Thyroid gland (tissue), 4 donors: ENCODE measurements at regions not wholly inside any gene's neighbourhood (a gene's known extent, or its start where the extent isn't known, plus 50 kb on each side); places are given as distances from the start of the nearest gene placed in this dataset.

Experiments used
- DNase-seq, 2 donors: peaks; one replicate each; pipeline ENCODE4 v3.0.0-alpha.2; 2019
- H3K27ac ChIP-seq, 3 donors: fragments of 200-600 bp; sonication (generic); 1 replicate in 2 of 3; 2 replicates in 1 of 3; pipeline ENCODE4 v1.5.1; 2016 to 2019; ENCODE audit warnings: mild to moderate bottlenecking in 1 of 3, moderate library complexity in 1 of 3
- H3K27me3 ChIP-seq: fragments of 200-600 bp; sonication (generic); one replicate; pipeline ENCODE4 v1.5.1; 2019
- H3K36me3 ChIP-seq, 2 donors: fragments of 200-600 bp; sonication (generic); one replicate each; pipeline ENCODE4 v1.5.1; 2016 to 2019
- H3K4me1 ChIP-seq, 2 donors: fragments of 200-600 bp; sonication (generic); one replicate each; pipeline ENCODE4 v1.5.1; 2017 to 2019
- H3K4me3 ChIP-seq, 3 donors: fragments of 200-600 bp; sonication (generic); replicated peaks in 1 of 3; 1 replicate in 2 of 3; 2 replicates in 1 of 3; pipeline ENCODE4 v1.5.1; 2016; ENCODE audit warnings: mild to moderate bottlenecking in 1 of 3
- H3K9me3 ChIP-seq: fragments of 200-600 bp; sonication (generic); one replicate; pipeline ENCODE4 v1.5.1; 2017
- POLR2A ChIP-seq, 2 donors: fragments of 450-650 bp; IDR thresholded peaks; one replicate each; pipeline ENCODE4 v1.6.1; 2017; ENCODE audit warnings: antibody characterized with exemption in 2 of 2, mild to moderate bottlenecking in 2 of 2, moderate library complexity in 1 of 2
- WGBS, 2 donors: methylation state at CpG; one replicate each; pipeline ENCODE4 v1.1.5; 2017; 5-methylcytosine and 5-hydroxymethylcytosine counted together
- intact Hi-C: fragments of 100-400 bp; cut with DNase I; formaldehyde crosslinking; loops from one replicate; pipeline ENCODE4 v1.15.1; 2023
- TF ChIP-seq, protein P1 (sequence below), 6 experiments: fragments of 200-600 bp in 3 of 6; fragments of 450-650 bp in 3 of 6; sonication (generic) in 3 of 6; IDR thresholded peaks; one replicate each; pipeline ENCODE4 v1.5.1; 2016 to 2019; ENCODE audit warnings: antibody characterized with exemption in 6 of 6, mild to moderate bottlenecking in 2 of 6, inconsistent platforms in 1 of 6, moderate library complexity in 1 of 6

DNA sequence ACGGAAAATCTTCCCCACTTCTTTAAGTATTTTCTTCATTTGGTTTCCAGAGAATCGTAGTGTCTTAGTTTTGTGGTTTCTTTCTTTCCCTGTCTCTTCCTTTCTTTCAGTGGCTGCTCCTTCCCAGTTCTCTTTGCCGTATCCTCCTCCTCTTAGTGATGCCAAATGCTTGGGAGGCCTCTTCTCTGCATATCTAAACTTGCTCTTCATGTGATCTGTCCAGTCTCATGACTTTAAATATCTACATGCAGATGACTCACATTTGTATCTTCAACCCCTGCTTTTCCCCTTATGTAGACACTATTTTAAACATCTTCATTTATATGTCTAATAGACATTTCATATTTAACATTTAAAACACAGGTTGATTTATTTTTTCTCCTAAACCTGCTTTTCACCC is 149.2 kb downstream of the PTCSC3 start:
- Histone ChIP-seq H3K9me3 (no peaks in the 10 kb centered on the region), H3K27ac (no peak overlapping the region), H3K4me3 (no peak overlapping the region), H3K36me3 (no peaks in the 10 kb centered on the region), H3K4me1 (no peaks in the 10 kb centered on the region), H3K27me3 (no peaks in the 10 kb centered on the region)
- intact Hi-C loops, result no loop called here
- DNase-seq, result no peak
- 88 to 90% methylated on average over 3 of the region's 3 CpGs for WGBS, 2 donors
- TF ChIP-seq, protein P1, sequence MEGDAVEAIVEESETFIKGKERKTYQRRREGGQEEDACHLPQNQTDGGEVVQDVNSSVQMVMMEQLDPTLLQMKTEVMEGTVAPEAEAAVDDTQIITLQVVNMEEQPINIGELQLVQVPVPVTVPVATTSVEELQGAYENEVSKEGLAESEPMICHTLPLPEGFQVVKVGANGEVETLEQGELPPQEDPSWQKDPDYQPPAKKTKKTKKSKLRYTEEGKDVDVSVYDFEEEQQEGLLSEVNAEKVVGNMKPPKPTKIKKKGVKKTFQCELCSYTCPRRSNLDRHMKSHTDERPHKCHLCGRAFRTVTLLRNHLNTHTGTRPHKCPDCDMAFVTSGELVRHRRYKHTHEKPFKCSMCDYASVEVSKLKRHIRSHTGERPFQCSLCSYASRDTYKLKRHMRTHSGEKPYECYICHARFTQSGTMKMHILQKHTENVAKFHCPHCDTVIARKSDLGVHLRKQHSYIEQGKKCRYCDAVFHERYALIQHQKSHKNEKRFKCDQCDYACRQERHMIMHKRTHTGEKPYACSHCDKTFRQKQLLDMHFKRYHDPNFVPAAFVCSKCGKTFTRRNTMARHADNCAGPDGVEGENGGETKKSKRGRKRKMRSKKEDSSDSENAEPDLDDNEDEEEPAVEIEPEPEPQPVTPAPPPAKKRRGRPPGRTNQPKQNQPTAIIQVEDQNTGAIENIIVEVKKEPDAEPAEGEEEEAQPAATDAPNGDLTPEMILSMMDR (IDR thresholded peaks at IDR 0.05), result no peak
- no peak for TF ChIP-seq POLR2A (IDR thresholded peaks at IDR 0.05)

DNA sequence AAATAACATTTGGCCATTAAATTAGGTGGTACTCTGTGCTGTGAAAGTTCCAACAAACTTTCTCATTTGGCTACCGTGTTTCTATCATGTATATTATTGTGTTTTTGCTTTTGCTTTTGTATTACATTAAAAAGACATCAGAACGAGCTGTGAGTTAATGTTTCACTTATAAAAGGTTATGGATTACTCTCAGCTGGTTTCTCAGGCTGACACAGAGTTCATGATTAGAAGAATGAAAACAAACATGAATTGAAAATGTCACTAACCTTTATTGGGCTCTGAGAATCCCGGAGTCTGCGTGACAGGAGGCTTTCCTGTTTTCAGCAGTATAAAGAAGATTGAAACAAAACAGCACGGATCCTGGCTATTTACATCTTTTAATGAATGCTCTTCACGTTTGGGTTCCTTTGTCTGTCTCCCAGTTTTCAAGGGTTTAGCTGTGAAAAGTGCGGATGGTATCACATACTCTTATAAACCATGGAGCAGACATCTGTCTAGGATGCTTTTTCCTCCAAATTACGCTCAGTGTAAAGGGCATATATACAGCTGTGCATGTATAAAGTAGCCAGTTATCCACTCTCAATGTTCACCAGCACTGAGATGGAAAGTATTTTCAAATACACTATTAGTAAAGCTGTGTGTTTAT is 153.6 kb downstream of the PTCSC3 start:
- no peak for TF ChIP-seq POLR2A (IDR thresholded peaks at IDR 0.05)
- TF ChIP-seq, protein P1 (IDR thresholded peaks at IDR 0.05), result no peak
- Histone ChIP-seq H3K36me3 (no peaks in the 10 kb centered on the region), H3K27ac (no peak overlapping the region), H3K9me3 (no peaks in the 10 kb centered on the region), H3K27me3 (no peaks in the 10 kb centered on the region), H3K4me3 (no peak overlapping the region), H3K4me1 (no peaks in the 10 kb centered on the region)
- no peak for DNase-seq
- WGBS, 2 donors, result 70 to 76% methylated on average over 8 of the region's 8 CpGs
- intact Hi-C loops, result no loop called here

DNA sequence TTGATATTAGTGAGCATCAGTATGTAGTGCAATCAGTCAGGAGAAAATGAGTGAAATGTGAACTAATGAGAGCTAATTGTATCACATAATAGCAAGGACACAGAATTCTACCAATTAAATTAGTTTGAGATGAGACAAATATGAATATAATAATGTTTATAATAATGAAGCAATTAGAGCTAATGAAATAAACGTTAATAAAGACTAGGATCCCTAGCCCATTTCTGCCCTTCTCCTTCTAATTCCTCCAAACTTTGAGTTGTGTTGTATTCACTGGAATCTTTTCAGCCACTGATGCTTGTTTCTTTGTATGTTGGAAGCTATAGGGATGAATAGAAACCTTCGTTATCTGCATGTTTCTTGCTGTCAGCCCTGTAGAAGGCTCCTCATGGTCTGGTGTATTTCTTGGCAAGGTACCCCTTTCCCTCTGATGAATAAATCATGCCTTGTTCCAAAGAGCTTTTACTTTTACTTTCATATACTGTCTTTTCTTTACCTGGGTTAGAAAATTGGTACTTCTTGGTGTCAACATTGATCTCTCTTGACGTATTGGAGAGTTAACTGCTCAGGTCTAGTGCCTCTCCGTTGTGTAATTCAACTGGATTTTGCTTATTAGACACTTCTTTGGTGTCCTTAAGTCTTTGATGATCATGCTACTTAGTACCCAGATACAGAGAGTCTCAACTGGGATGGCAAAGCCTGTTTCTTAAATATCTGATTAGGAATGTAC is 154.8 kb downstream of the PTCSC3 start:
- H3K27ac ChIP-seq, result no peak overlapping the region
- TF ChIP-seq POLR2A (IDR thresholded peaks at IDR 0.05), result no peak
- TF ChIP-seq, protein P1 (IDR thresholded peaks at IDR 0.05), result no peak
- H3K36me3 ChIP-seq, result no peaks in the 10 kb centered on the region
- no peaks in the 10 kb centered on the region for H3K4me1 ChIP-seq
- no peaks in the 10 kb centered on the region for H3K9me3 ChIP-seq
- no peak overlapping the region for H3K4me3 ChIP-seq
- H3K27me3 ChIP-seq, result no peaks in the 10 kb centered on the region
- 79 to 87% methylated on average over 4 of the region's 4 CpGs for WGBS, 2 donors
- intact Hi-C loops, result no loop called here
- no peak for DNase-seq

DNA sequence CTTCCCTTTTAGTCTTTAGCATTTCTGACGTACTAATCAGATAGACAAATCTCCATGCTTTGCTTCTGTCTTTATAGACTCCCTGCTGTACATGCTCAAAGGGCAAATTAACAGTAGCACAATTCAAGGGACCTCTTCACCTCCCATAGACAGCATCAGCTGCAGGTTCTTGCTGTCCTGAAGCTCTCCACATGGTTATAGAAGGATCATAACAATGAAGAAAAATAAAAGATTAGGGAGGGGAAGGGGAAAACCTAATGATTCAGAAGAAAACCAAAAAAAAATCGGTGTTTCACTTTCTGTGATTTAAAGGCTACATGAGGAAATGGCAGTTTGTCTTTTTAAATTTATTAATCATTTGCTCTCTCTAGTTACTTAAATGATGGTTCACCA is 155.5 kb downstream of the PTCSC3 start:
- TF ChIP-seq POLR2A (IDR thresholded peaks at IDR 0.05), result no peak
- TF ChIP-seq, protein P1 (IDR thresholded peaks at IDR 0.05), result no peak
- DNase-seq, result no peak
- no peaks in the 10 kb centered on the region for H3K9me3 ChIP-seq
- H3K27me3 ChIP-seq, result no peaks in the 10 kb centered on the region
- 77 to 86% methylated on average over 2 of the region's 2 CpGs for WGBS, 2 donors
- no peaks in the 10 kb centered on the region for H3K36me3 ChIP-seq
- H3K4me3 ChIP-seq, result no peak overlapping the region
- no peaks in the 10 kb centered on the region for H3K4me1 ChIP-seq
- H3K27ac ChIP-seq, result no peak overlapping the region
- intact Hi-C loops, result no loop called here
